GM12878 (cell line): ENCODE measurements at regions not wholly inside any gene's neighbourhood (a gene's known extent, or its start where the extent isn't known, plus 50 kb on each side); places are given as distances from the start of the nearest gene placed in this dataset.

Source experiments
- E2F8 ChIP-seq: fragments of 450-650 bp; IDR thresholded peaks from 2 replicates; pipeline ENCODE4 v1.6.1; 2018; ENCODE audit warnings: mild to moderate bottlenecking, low read depth, moderate library complexity; ENCODE audit not compliant: partially characterized antibody
- EZH2 ChIP-seq: IDR thresholded peaks from 2 replicates; pipeline ENCODE4 v1.6.1; 2012; ENCODE audit warnings: low read depth, mild to moderate bottlenecking, control low read depth, inconsistent platforms, low read length, borderline replicate concordance; ENCODE audit not compliant: control insufficient read depth
- FOXK2 ChIP-seq: fragments of 450-650 bp; IDR thresholded peaks from 2 replicates; pipeline ENCODE4 v1.6.1; 2017; ENCODE audit warnings: mild to moderate bottlenecking, moderate library complexity
- HDAC2 ChIP-seq: fragments of 200-600 bp; sonication (generic); IDR thresholded peaks from 2 replicates; pipeline ENCODE4 v1.6.1; 2017
- LARP7 ChIP-seq: fragments of 450-650 bp; IDR thresholded peaks from 2 replicates; pipeline ENCODE4 v1.6.1; 2017; ENCODE audit warnings: mild to moderate bottlenecking
- RAD51 ChIP-seq: fragments of 450-650 bp; IDR thresholded peaks from 2 replicates; pipeline ENCODE4 v1.6.1; 2016; ENCODE audit warnings: moderate library complexity, mild to moderate bottlenecking, inconsistent platforms
- TAF1 ChIP-seq: IDR thresholded peaks from 2 replicates; pipeline ENCODE4 v1.6.1; 2011; ENCODE audit warnings: mild to moderate bottlenecking, low read depth, low read length, borderline replicate concordance
- TCF7 ChIP-seq: IDR thresholded peaks from 2 replicates; pipeline ENCODE4 v1.6.1; 2014; ENCODE audit warnings: antibody characterized with exemption, borderline replicate concordance
- TF ChIP-seq, protein P1 (sequence below), 3 experiments: IDR thresholded peaks in 2 of 3; conservative IDR thresholded peaks in 1 of 3; 2 replicates each; pipeline ENCODE4 v1.5.1; 2011; ENCODE audit warnings: low read depth in 3 of 3, low read length in 3 of 3, mild to moderate bottlenecking in 3 of 3, control low read depth in 2 of 3, moderate library complexity in 2 of 3, inconsistent platforms in 1 of 3, mixed read lengths in 1 of 3; ENCODE audit not compliant: control insufficient read depth in 2 of 3, insufficient read depth in 1 of 3; ENCODE audit errors: extremely low read depth in 1 of 3

DNA sequence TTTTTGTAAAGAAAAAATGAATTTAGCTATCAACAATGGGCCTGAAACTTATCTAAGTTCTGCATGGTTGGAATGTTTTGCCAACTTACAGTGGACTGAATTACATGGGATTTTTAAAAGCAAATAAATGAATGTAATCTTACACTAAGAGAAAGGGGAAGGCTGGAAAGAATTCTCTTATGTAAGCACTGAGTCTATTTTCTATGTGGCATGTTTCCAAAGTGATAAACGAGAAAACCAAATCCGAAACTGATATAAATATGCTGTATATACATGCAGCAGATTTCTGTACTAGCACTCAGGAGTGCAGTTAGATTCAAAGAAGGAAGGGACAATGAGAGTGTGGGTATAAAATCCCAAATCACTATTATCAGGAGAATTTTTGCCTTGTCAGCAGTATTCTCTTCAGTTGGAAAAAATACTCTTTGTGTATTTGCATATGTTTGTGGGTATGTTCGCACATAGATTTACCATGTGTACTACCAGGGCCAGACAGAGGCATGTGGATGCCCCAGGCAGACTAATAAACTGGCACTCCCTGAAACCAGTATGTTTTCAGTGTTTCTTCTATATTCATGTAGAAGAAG, 334.3 kb upstream of the SEMA3D start:
- TF ChIP-seq, protein P1, sequence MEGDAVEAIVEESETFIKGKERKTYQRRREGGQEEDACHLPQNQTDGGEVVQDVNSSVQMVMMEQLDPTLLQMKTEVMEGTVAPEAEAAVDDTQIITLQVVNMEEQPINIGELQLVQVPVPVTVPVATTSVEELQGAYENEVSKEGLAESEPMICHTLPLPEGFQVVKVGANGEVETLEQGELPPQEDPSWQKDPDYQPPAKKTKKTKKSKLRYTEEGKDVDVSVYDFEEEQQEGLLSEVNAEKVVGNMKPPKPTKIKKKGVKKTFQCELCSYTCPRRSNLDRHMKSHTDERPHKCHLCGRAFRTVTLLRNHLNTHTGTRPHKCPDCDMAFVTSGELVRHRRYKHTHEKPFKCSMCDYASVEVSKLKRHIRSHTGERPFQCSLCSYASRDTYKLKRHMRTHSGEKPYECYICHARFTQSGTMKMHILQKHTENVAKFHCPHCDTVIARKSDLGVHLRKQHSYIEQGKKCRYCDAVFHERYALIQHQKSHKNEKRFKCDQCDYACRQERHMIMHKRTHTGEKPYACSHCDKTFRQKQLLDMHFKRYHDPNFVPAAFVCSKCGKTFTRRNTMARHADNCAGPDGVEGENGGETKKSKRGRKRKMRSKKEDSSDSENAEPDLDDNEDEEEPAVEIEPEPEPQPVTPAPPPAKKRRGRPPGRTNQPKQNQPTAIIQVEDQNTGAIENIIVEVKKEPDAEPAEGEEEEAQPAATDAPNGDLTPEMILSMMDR (IDR thresholded peaks at IDR 0.05 in 2 of 3, conservative IDR thresholded peaks at IDR 0.05 in 1 of 3; ENCODE audit: control insufficient read depth in 2 of 3, extremely low read depth in 1 of 3, insufficient read depth in 1 of 3, low read depth in 3 of 3, low read length in 3 of 3): no peak
- TF ChIP-seq HDAC2 (no peak), LARP7 (no peak), TCF7 (no peak), E2F8 (no peak), TAF1 (no peak), RAD51 (no peak), EZH2 (no peak), FOXK2 (no peak)
